ENCODE measurements at regions not wholly inside any gene's neighbourhood (a gene's known extent, or its start where the extent isn't known, plus 50 kb on each side); places are given as distances from the start of the nearest gene placed in this dataset.

GRCh38 chr6:166825553-166826145 lies 130.7 kb downstream of the RNASET2 start:
- H3K4me1 ChIP-seq (ENCODE audit: control insufficient read depth, extremely low read depth, insufficient read depth, low read length), result no peaks in the 10 kb centered on the region
- H3K9me3 ChIP-seq (replicated peaks; ENCODE audit: control insufficient read depth, insufficient read depth, low read length), result no peaks in the 10 kb centered on the region
- H3K79me2 ChIP-seq (ENCODE audit: control insufficient read depth, insufficient read depth, low read length), result no peaks in the 10 kb centered on the region
- H4K20me1 ChIP-seq (replicated peaks; ENCODE audit: control insufficient read depth, extremely low read depth, insufficient read depth, low read length), result no peaks in the 10 kb centered on the region
- POLR2A ChIA-PET, result no interaction called here
- no peaks in the 10 kb centered on the region for H3K36me3 ChIP-seq (ENCODE audit: control insufficient read depth in 2 of 2, extremely low read depth in 1 of 2, insufficient read depth in 2 of 2, low read length in 2 of 2)
- H3K27ac ChIP-seq (ENCODE audit: insufficient read depth, low read depth, low read length), result no peak overlapping the region
- DNase-seq (ENCODE audit: low read depth, low spot score), result no peak
- no peaks in the 10 kb centered on the region for H3K9me1 ChIP-seq (replicated peaks; ENCODE audit: control insufficient read depth, extremely low read depth, insufficient read depth, low read length)
- no peaks in the 10 kb centered on the region for H3K27me3 ChIP-seq (ENCODE audit: control insufficient read depth in 2 of 2, insufficient read depth in 2 of 2, low read length in 2 of 2)
- H3K4me3 ChIP-seq (replicated peaks in 1 of 3; ENCODE audit: insufficient read depth in 1 of 3, low read depth in 1 of 3, low read length in 3 of 3), result no peak overlapping the region
- CTCF ChIA-PET, result no interaction called here
- H3K9ac ChIP-seq (replicated peaks; ENCODE audit: extremely low read depth, insufficient read depth, low read length), result no peak overlapping the region
- no TSS peak for BruUV-seq (replicated peaks)
- no peak overlapping the region for H2AFZ ChIP-seq (ENCODE audit: low read depth, low read length)
- FAIRE-seq, result no peak
- TF ChIP-seq GATA2 (IDR thresholded peaks at IDR 0.05; ENCODE audit: insufficient read depth, insufficient read length, low read depth, low read length), result no peak
- no peak for TF ChIP-seq MYC (IDR thresholded peaks at IDR 0.05; ENCODE audit: low read depth, low read length)
- TF ChIP-seq MAX (IDR thresholded peaks at IDR 0.05; ENCODE audit: insufficient read depth, insufficient read length), result no peak
- no peak for TF ChIP-seq FOS (IDR thresholded peaks at IDR 0.05; ENCODE audit: borderline replicate concordance, insufficient read depth, low read length)
- no peak for TF ChIP-seq EZH2 (IDR thresholded peaks at IDR 0.05; ENCODE audit: borderline replicate concordance, low read depth, low read length, severe bottlenecking)
- TF ChIP-seq POLR2AphosphoS5 (IDR thresholded peaks at IDR 0.05; ENCODE audit: insufficient read depth, low read depth, low read length), result no peak
- no peak for TF ChIP-seq CTCF (IDR thresholded peaks at IDR 0.05; ENCODE audit: extremely low read depth in 1 of 2, insufficient read depth in 1 of 2, low read depth in 1 of 2, low read length in 2 of 2)
- no peak for TF ChIP-seq JUN (IDR thresholded peaks at IDR 0.05; ENCODE audit: borderline replicate concordance, insufficient read depth, insufficient read length, low read depth)
- TF ChIP-seq POLR2A (IDR thresholded peaks at IDR 0.05; ENCODE audit: low read depth, low read length), result no peak
- dilution Hi-C loops (cut with MboI; ENCODE audit: extremely low pct_ligation_motif_present, low sequenced_read_pairs), result no loop called here
- intact Hi-C loops (cut with micrococcal nuclease), result no loop called here
- H3K4me2 ChIP-seq (ENCODE audit: insufficient read depth, low read length), result no peak overlapping the region

Measured in endothelial cell of umbilical vein (primary cell).